ENCODE measurements at regions not wholly inside any gene's neighbourhood (a gene's known extent, or its start where the extent isn't known, plus 50 kb on each side); places are given as distances from the start of the nearest gene placed in this dataset.

DNA sequence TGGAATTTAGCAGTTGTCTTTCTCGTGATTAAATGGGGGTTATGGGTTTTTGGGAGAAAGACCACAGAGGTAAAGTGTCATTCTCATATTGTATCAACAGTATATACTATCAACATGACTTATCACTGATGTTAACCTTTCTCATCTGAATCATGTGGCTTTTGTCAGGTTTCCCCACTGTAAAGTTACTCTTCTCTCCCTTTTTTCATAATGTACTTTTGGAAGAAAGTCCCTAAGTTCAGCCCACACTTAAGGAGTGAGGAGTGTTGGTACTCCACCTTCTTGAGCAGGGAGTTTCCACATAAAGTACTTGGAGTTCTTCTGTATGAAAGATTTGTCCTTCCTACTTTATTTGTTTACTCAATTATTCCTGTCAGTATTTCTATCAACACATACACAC, 169.9 kb downstream of the ZNF330 start:
- Histone ChIP-seq H3K27ac (ENCODE audit: low read depth, low read length) (no peak overlapping the region), H3K4me1 (replicated peaks in 1 of 4; ENCODE audit: control insufficient read depth in 3 of 4, insufficient read depth in 4 of 4, low read length in 3 of 4) (no peaks in the 10 kb centered on the region; a peak in 1 of 7 replicates), H3K18ac (ENCODE audit: extremely low read depth, low read length) (no peak overlapping the region), H3K4me3 (ENCODE audit: extremely low read depth in 1 of 4, insufficient read depth in 2 of 4, low read depth in 3 of 4, low read length in 4 of 4) (no peak overlapping the region), H3K79me2 (ENCODE audit: control insufficient read depth in 1 of 2, insufficient read depth in 2 of 2, low read length in 2 of 2) (no peaks in the 10 kb centered on the region), H2BK5ac (ENCODE audit: low read depth, low read length) (no peak overlapping the region), H4K5ac (ENCODE audit: insufficient read length, low read depth, low read length) (no peak overlapping the region), H3K4ac (replicated peaks; ENCODE audit: insufficient read length, low read depth, low read length) (no peak overlapping the region), H2AFZ (ENCODE audit: low read length) (no peak overlapping the region), H4K8ac (ENCODE audit: extremely low read depth, insufficient read depth, low read length) (no peak overlapping the region), H2BK120ac (replicated peaks; ENCODE audit: low read depth, low read length) (no peak overlapping the region), H3K9me3 (ENCODE audit: insufficient read depth in 2 of 2, low read depth in 1 of 2, low read length in 1 of 2) (no peaks in the 10 kb centered on the region), H3K79me1 (ENCODE audit: low read depth, low read length) (no peaks in the 10 kb centered on the region), H2BK15ac (ENCODE audit: low read length) (no peak overlapping the region), H4K91ac (replicated peaks; ENCODE audit: insufficient read length, low read length) (no peak overlapping the region), H3K56ac (replicated peaks; ENCODE audit: insufficient read length, low read depth, low read length) (no peak overlapping the region), H2AK5ac (ENCODE audit: low read depth, low read length) (no peak overlapping the region), H2BK12ac (ENCODE audit: low read depth, low read length) (no peak overlapping the region), H3K27me3 (replicated peaks in 1 of 4; ENCODE audit: control insufficient read depth in 3 of 4, extremely low read depth in 1 of 4, insufficient read depth in 3 of 4, low read length in 3 of 4) (no peaks in the 10 kb centered on the region), H3K23ac (ENCODE audit: insufficient read length) (no peak overlapping the region), H3K23me2 (ENCODE audit: low read depth, low read length) (no peaks in the 10 kb centered on the region), H3K14ac (ENCODE audit: insufficient read length) (no peak overlapping the region), H4K20me1 (replicated peaks in 1 of 2; ENCODE audit: control insufficient read depth in 1 of 2, insufficient read depth in 2 of 2, low read length in 2 of 2) (no peaks in the 10 kb centered on the region), H3K9ac (replicated peaks in 1 of 4; ENCODE audit: extremely low read depth in 1 of 4, low read depth in 3 of 4, low read length in 3 of 4) (no peak overlapping the region), H3K4me2 (ENCODE audit: insufficient read depth in 1 of 2, low read depth in 2 of 2, low read length in 2 of 2) (no peak overlapping the region), H3K36me3 (ENCODE audit: control insufficient read depth in 2 of 4, insufficient read depth in 4 of 4, low read length in 3 of 4) (no peaks in the 10 kb centered on the region), H2BK20ac (ENCODE audit: low read length) (no peak overlapping the region)
- POLR2A ChIA-PET (ENCODE audit: partially characterized antibody) = no interaction called here
- no peak for TF ChIP-seq BACH1 (IDR thresholded peaks at IDR 0.05; ENCODE audit: low read length)
- TF ChIP-seq GABPA (IDR thresholded peaks at IDR 0.05; ENCODE audit: borderline replicate concordance, insufficient read depth, low read length) = no peak
- no peak for TF ChIP-seq E2F6 (IDR thresholded peaks at IDR 0.05)
- no peak for TF ChIP-seq SRF (IDR thresholded peaks at IDR 0.05; ENCODE audit: low read depth, low read length)
- TF ChIP-seq MAFK (IDR thresholded peaks at IDR 0.05; ENCODE audit: low read depth, low read length) = no peak
- TF ChIP-seq SIN3A (conservative IDR thresholded peaks at IDR 0.05 in 1 of 2, IDR thresholded peaks at IDR 0.05 in 1 of 2; ENCODE audit: low read depth in 1 of 2, low read length in 2 of 2) = no peak
- no peak for TF ChIP-seq EP300 (IDR thresholded peaks at IDR 0.05; ENCODE audit: borderline replicate concordance in 1 of 2, low read depth in 2 of 2, low read length in 2 of 2)
- no peak for TF ChIP-seq JUN (IDR thresholded peaks at IDR 0.05; ENCODE audit: low read depth, low read length)
- no peak for TF ChIP-seq RBBP5 (IDR thresholded peaks at IDR 0.05; ENCODE audit: borderline replicate concordance, low read depth, low read length)
- TF ChIP-seq SP1 (IDR thresholded peaks at IDR 0.05; ENCODE audit: low read depth, low read length) = no peak
- FAIRE-seq (no peak), DNase-seq (ENCODE audit: low read depth in 1 of 2, low spot score in 2 of 2) (no peak)
- CTCF ChIA-PET (ENCODE audit: partially characterized antibody) = interaction anchor here (1.4 kb wide), 1 partner anchor 264 kb away, joined by 3 read pairs; no protein-coding TSS in a partner anchor
- 89% methylated on average over 1 of the region's 1 CpG; no CpG with 5 or more reads in 1 of the 2 experiments for WGBS, 2 experiments (ENCODE audit: extremely low coverage in 1 of 2, insufficient coverage in 1 of 2, insufficient read length in 1 of 2, insufficient replicate concordance in 2 of 2, low coverage in 1 of 2, low lambda C conversion rate in 2 of 2, missing lambda C conversion rate in 1 of 2)

Data from H1 (cell line).